Stimulated activated CD8-positive, alpha-beta memory T cell treated with anti-CD3 and anti-CD28 coated beads, Interleukin-15, amount 100 ng/mL, for 1 hour (primary cell): ENCODE measurements at regions not wholly inside any gene's neighbourhood (a gene's known extent, or its start where the extent isn't known, plus 50 kb on each side); places are given as distances from the start of the nearest gene placed in this dataset.
"Not testable (repeated sequence)": the region's sequence is repeated elsewhere in the genome, so short reads cannot be mapped to it uniquely, and the experiment has no call there.

Experiments
- DNase-seq: peaks from one replicate; pipeline ENCODE4 v3.0.0-alpha.2; 2020; ENCODE audit warnings: low read depth

GRCh38 chr9:95785209-95785608 lies 90.3 kb upstream of the ERCC6L2 start:
- DNase-seq: no peak

GRCh38 chr9:95784318-95784717 lies 91.2 kb upstream of the ERCC6L2 start:
- no peak for DNase-seq

- DNase-seq: no peak
These were observed 92.0 kb upstream of the ERCC6L2 start for GRCh38 chr9:95783426-95783975.

GRCh38 chr9:95780751-95781150 lies 94.7 kb upstream of the ERCC6L2 start:
- DNase-seq: no peak

- DNase-seq: no peak
These were observed 95.4 kb upstream of the ERCC6L2 start for GRCh38 chr9:95780121-95780520.

GRCh38 chr9:95779597-95779996 lies 95.9 kb upstream of the ERCC6L2 start:
- not testable (repeated sequence) for DNase-seq

GRCh38 chr9:95778957-95779356 lies 96.5 kb upstream of the ERCC6L2 start:
- no peak for DNase-seq

GRCh38 chr9:95777136-95777535 lies 98.4 kb upstream of the ERCC6L2 start:
- no peak for DNase-seq

GRCh38 chr9:95776176-95776575 lies 99.3 kb upstream of the ERCC6L2 start:
- DNase-seq: no peak

- no peak for DNase-seq
These were observed 100.3 kb upstream of the ERCC6L2 start for GRCh38 chr9:95775191-95775590.

- no peak for DNase-seq
These were observed 102.5 kb upstream of the ERCC6L2 start for GRCh38 chr9:95773053-95773418.

- DNase-seq: no peak
These were observed 103.0 kb upstream of the ERCC6L2 start for GRCh38 chr9:95772320-95773052.

GRCh38 chr9:95771556-95772246 lies 103.8 kb upstream of the ERCC6L2 start:
- DNase-seq: no peak

- no peak for DNase-seq
These were observed 104.8 kb upstream of the ERCC6L2 start for GRCh38 chr9:95770653-95771131.

- DNase-seq: no peak
These were observed 105.5 kb upstream of the ERCC6L2 start for GRCh38 chr9:95769909-95770433.

GRCh38 chr9:95769473-95769872 lies 106.0 kb upstream of the ERCC6L2 start:
- DNase-seq: no peak

- no peak for DNase-seq
These were observed 108.6 kb upstream of the ERCC6L2 start for GRCh38 chr9:95766906-95767305.

- DNase-seq: no peak
These were observed 110.8 kb upstream of the ERCC6L2 start for GRCh38 chr9:95764533-95765319.

- DNase-seq: no peak
These were observed 111.5 kb upstream of the ERCC6L2 start for GRCh38 chr9:95763983-95764382.

GRCh38 chr9:95763006-95763405 lies 112.5 kb upstream of the ERCC6L2 start:
- no peak for DNase-seq

GRCh38 chr9:95762322-95762721 lies 113.2 kb upstream of the ERCC6L2 start:
- DNase-seq: no peak

- DNase-seq: no peak
These were observed 114.7 kb upstream of the ERCC6L2 start for GRCh38 chr9:95760791-95761190.
